GM19324 (cell line): ENCODE measurements at regions not wholly inside any gene's neighbourhood (a gene's known extent, or its start where the extent isn't known, plus 50 kb on each side); places are given as distances from the start of the nearest gene placed in this dataset.

Experiments
- ATAC-seq: cut with Tn5 transposase; IDR thresholded peaks from one replicate; pipeline ENCODE4 v1.9.1; 2021; ENCODE audit warnings: mild to moderate bottlenecking, moderate library complexity; ENCODE audit not compliant: unreplicated experiment, low FRiP score

GRCh38 chr18:78692105-78692504 lies 287.5 kb upstream of the SALL3 start:
- ATAC-seq, result no peak

- no peak for ATAC-seq
These were observed 286.2 kb upstream of the SALL3 start for GRCh38 chr18:78693429-78693828.

GRCh38 chr18:78696698-78697435 lies 282.8 kb upstream of the SALL3 start:
- no peak for ATAC-seq

GRCh38 chr18:78697446-78697845 lies 282.2 kb upstream of the SALL3 start:
- no peak for ATAC-seq

- no peak for ATAC-seq
These were observed 280.7 kb upstream of the SALL3 start for GRCh38 chr18:78698914-78699313.

- no peak for ATAC-seq
These were observed 280.1 kb upstream of the SALL3 start for GRCh38 chr18:78699499-78699898.

GRCh38 chr18:78701771-78702396 lies 277.7 kb upstream of the SALL3 start:
- ATAC-seq, result no peak

- ATAC-seq, result no peak
These were observed 276.3 kb upstream of the SALL3 start for GRCh38 chr18:78703291-78703690.

- no peak for ATAC-seq
These were observed 274.6 kb upstream of the SALL3 start for GRCh38 chr18:78704971-78705461.

GRCh38 chr18:78709261-78709809 lies 270.3 kb upstream of the SALL3 start:
- ATAC-seq, result no peak

- ATAC-seq, result no peak
These were observed 268.3 kb upstream of the SALL3 start for GRCh38 chr18:78711316-78711715.

- ATAC-seq, result no peak
These were observed 267.6 kb upstream of the SALL3 start for GRCh38 chr18:78711971-78712370.

- ATAC-seq, result no peak
These were observed 266.5 kb upstream of the SALL3 start for GRCh38 chr18:78713069-78713468.

GRCh38 chr18:78713726-78714125 lies 265.9 kb upstream of the SALL3 start:
- ATAC-seq, result no peak

GRCh38 chr18:78716022-78716421 lies 263.6 kb upstream of the SALL3 start:
- ATAC-seq, result no peak

GRCh38 chr18:78716581-78716980 lies 263.0 kb upstream of the SALL3 start:
- ATAC-seq, result no peak

GRCh38 chr18:78717051-78717765 lies 262.4 kb upstream of the SALL3 start:
- ATAC-seq, result no peak

GRCh38 chr18:78717766-78718150 lies 261.9 kb upstream of the SALL3 start:
- ATAC-seq, result no peak

GRCh38 chr18:78719821-78720220 lies 259.8 kb upstream of the SALL3 start:
- ATAC-seq, result no peak

GRCh38 chr18:78720456-78721237 lies 259.0 kb upstream of the SALL3 start:
- no peak for ATAC-seq
